ENCODE measurements at regions not wholly inside any gene's neighbourhood (a gene's known extent, or its start where the extent isn't known, plus 50 kb on each side); places are given as distances from the start of the nearest gene placed in this dataset.

- TF ChIP-seq, protein P1, sequence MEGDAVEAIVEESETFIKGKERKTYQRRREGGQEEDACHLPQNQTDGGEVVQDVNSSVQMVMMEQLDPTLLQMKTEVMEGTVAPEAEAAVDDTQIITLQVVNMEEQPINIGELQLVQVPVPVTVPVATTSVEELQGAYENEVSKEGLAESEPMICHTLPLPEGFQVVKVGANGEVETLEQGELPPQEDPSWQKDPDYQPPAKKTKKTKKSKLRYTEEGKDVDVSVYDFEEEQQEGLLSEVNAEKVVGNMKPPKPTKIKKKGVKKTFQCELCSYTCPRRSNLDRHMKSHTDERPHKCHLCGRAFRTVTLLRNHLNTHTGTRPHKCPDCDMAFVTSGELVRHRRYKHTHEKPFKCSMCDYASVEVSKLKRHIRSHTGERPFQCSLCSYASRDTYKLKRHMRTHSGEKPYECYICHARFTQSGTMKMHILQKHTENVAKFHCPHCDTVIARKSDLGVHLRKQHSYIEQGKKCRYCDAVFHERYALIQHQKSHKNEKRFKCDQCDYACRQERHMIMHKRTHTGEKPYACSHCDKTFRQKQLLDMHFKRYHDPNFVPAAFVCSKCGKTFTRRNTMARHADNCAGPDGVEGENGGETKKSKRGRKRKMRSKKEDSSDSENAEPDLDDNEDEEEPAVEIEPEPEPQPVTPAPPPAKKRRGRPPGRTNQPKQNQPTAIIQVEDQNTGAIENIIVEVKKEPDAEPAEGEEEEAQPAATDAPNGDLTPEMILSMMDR (IDR thresholded peaks at IDR 0.05; ENCODE audit: unreplicated experiment in 3 of 3) = no peak
- no peak overlapping the region for H3K27ac Mint-ChIP-seq
- H3K27me3 Mint-ChIP-seq (ENCODE audit: low read depth) = no peaks in the 10 kb centered on the region
- no peaks in the 10 kb centered on the region for H3K36me3 Mint-ChIP-seq (ENCODE audit: low read depth)
- H3K4me1 Mint-ChIP-seq = peaks cover 17% of the 10 kb centered on the region
- no peak overlapping the region for H3K4me3 Mint-ChIP-seq
- no peaks in the 10 kb centered on the region for H3K9me3 Mint-ChIP-seq
These were observed 136.5 kb upstream of the CDH20 start for GRCh38 chr18:61196750-61197149.

GRCh38 chr18:61198486-61198885 is 134.7 kb upstream of the CDH20 start:
- Mint-ChIP-seq H3K27me3 (ENCODE audit: low read depth) (no peaks in the 10 kb centered on the region), H3K4me1 (peaks cover 19% of the 10 kb centered on the region), H3K27ac (no peak overlapping the region), H3K4me3 (no peak overlapping the region), H3K36me3 (ENCODE audit: low read depth) (no peaks in the 10 kb centered on the region), H3K9me3 (no peaks in the 10 kb centered on the region)
- TF ChIP-seq, protein P1 (IDR thresholded peaks at IDR 0.05; ENCODE audit: unreplicated experiment in 3 of 3) = no peak

DNA sequence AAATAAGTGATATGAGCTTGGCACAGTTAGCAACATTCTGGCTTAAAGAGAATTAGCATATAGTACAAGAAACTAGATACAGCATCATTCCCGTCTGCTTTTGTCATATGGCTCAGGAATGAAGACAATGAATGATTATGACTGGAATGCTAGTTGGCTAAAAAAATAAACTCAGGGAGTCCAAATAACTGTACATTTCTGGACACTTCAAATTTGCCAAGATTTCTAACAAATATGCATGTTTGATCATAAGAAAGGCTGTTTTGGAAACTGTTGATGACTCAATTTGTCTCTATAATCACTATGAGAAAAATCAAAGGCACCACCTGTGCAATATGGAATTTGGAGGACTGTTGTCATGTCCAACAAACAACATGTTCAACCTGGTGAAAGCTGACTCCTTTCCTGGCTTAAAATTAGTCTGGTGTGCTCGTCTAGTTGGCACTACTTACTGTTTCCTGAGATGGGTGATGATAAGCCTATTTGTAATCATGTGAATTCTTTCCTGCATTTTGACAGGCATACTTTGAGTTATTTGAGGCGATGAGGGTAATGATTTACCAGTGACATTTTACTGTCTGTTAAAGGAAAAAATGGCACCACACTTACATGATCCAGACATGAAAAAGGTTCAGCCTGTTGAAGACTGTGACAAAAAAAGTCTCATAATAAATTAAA is 133.9 kb upstream of the CDH20 start:
- peaks cover 19% of the 10 kb centered on the region for H3K4me1 Mint-ChIP-seq
- TF ChIP-seq, protein P1 (IDR thresholded peaks at IDR 0.05; ENCODE audit: unreplicated experiment in 3 of 3) = no peak
- no peak overlapping the region for H3K4me3 Mint-ChIP-seq
- no peaks in the 10 kb centered on the region for H3K27me3 Mint-ChIP-seq (ENCODE audit: low read depth)
- no peaks in the 10 kb centered on the region for H3K36me3 Mint-ChIP-seq (ENCODE audit: low read depth)
- no peaks in the 10 kb centered on the region for H3K9me3 Mint-ChIP-seq
- H3K27ac Mint-ChIP-seq = peak overlapping the region in 2 of 3 experiments; percentile 28 to 51

- H3K4me3 Mint-ChIP-seq = no peak overlapping the region
These were observed 131.7 kb upstream of the CDH20 start for GRCh38 chr18:61201511-61201910.

GRCh38 chr18:61203151-61203550 is 130.1 kb upstream of the CDH20 start:
- TF ChIP-seq, protein P1 (IDR thresholded peaks at IDR 0.05; ENCODE audit: unreplicated experiment in 3 of 3) = no peak
- H3K4me1 Mint-ChIP-seq = peaks cover 19% of the 10 kb centered on the region
- H3K9me3 Mint-ChIP-seq = no peaks in the 10 kb centered on the region
- H3K36me3 Mint-ChIP-seq (ENCODE audit: low read depth) = no peaks in the 10 kb centered on the region
- no peak overlapping the region for H3K4me3 Mint-ChIP-seq
- H3K27ac Mint-ChIP-seq = no peak overlapping the region
- H3K27me3 Mint-ChIP-seq (ENCODE audit: low read depth) = no peaks in the 10 kb centered on the region

More at GRCh38 chr18:61201511-61201910, 131.7 kb upstream of the CDH20 start:
- Mint-ChIP-seq H3K36me3 (ENCODE audit: low read depth) (no peaks in the 10 kb centered on the region), H3K9me3 (no peaks in the 10 kb centered on the region), H3K27me3 (ENCODE audit: low read depth) (no peaks in the 10 kb centered on the region), H3K4me1 (peaks cover 19% of the 10 kb centered on the region), H3K27ac (no peak overlapping the region)
- TF ChIP-seq, protein P1 (IDR thresholded peaks at IDR 0.05; ENCODE audit: unreplicated experiment in 3 of 3) = no peak

DNA sequence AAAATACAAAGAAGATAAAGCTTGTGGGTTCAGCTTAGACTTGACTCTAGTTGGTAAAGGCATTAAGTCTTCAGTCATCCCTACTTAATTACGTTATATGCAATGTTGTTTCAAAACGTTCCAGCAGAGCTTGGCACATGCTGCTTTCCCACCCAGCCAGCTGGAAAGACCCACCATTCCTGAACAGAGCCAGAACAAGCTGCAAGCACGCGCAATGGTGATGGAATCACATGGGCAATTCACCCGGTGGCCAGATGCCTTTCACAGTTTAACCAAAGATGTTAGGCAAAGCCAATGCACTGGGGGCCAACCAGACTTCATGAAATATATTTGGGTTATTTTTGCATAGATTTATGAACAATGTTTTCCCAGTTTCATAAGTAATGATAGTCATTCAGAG is 123.4 kb upstream of the CDH20 start:
- H3K27ac Mint-ChIP-seq = no peak overlapping the region
- no peak overlapping the region for H3K4me3 Mint-ChIP-seq
- no peaks in the 10 kb centered on the region for H3K36me3 Mint-ChIP-seq (ENCODE audit: low read depth)
- TF ChIP-seq, protein P1 (IDR thresholded peaks at IDR 0.05; ENCODE audit: unreplicated experiment in 3 of 3) = no peak
- H3K27me3 Mint-ChIP-seq (ENCODE audit: low read depth) = peaks cover 3% of the 10 kb centered on the region
- no peaks in the 10 kb centered on the region for H3K4me1 Mint-ChIP-seq
- H3K9me3 Mint-ChIP-seq = no peaks in the 10 kb centered on the region

All from nephron (organoid).